GM23338 (cell line): ENCODE measurements at regions not wholly inside any gene's neighbourhood (a gene's known extent, or its start where the extent isn't known, plus 50 kb on each side); places are given as distances from the start of the nearest gene placed in this dataset.

ENCODE experiments used
- ATAC-seq: fragments of 200-7000 bp; cut with Tn5 transposase; 3 replicates; pipeline ENCODE4 v1.9.1; 2020
- DNase-seq: peaks from one replicate; pipeline ENCODE4 v3.0.0-alpha.2; 2015; ENCODE audit warnings: low spot score
- H2AFZ ChIP-seq: fragments of 200-600 bp; sonication (generic); 2 replicates; pipeline ENCODE4 v1.8.0; 2016; ENCODE audit warnings: antibody characterized with exemption, mild to moderate bottlenecking, moderate library complexity
- H3F3A ChIP-seq: fragments of 200-600 bp; sonication (generic); replicated peaks from 2 replicates; pipeline ENCODE4 v1.8.0; 2017; ENCODE audit warnings: antibody characterized with exemption, mixed run types, low read depth
- H3K27ac ChIP-seq: fragments of 200-600 bp; sonication (generic); 2 replicates; pipeline ENCODE4 v1.6.1; 2016; ENCODE audit warnings: low read depth
- H3K27me3 ChIP-seq: fragments of 200-600 bp; sonication (generic); 2 replicates; pipeline ENCODE4 v1.8.0; 2016; ENCODE audit warnings: mild to moderate bottlenecking, mixed run types, moderate library complexity; ENCODE audit not compliant: insufficient read depth
- H3K36me3 ChIP-seq: fragments of 200-600 bp; sonication (generic); 2 replicates; pipeline ENCODE4 v1.8.0; 2016; ENCODE audit warnings: mild to moderate bottlenecking; ENCODE audit not compliant: insufficient read depth
- H3K4me1 ChIP-seq: fragments of 200-600 bp; sonication (generic); 2 replicates; pipeline ENCODE4 v1.8.0; 2016; ENCODE audit warnings: mild to moderate bottlenecking, moderate library complexity; ENCODE audit not compliant: insufficient read depth
- H3K4me2 ChIP-seq: fragments of 200-600 bp; sonication (generic); 2 replicates; pipeline ENCODE4 v1.7.1; 2017; ENCODE audit warnings: mixed run types
- H3K4me3 ChIP-seq: fragments of 200-600 bp; sonication (generic); 2 replicates; pipeline ENCODE4 v1.6.1; 2016; ENCODE audit warnings: mixed run types
- H3K79me2 ChIP-seq: fragments of 200-600 bp; sonication (generic); replicated peaks from 2 replicates; pipeline ENCODE4 v1.8.0; 2017; ENCODE audit warnings: mild to moderate bottlenecking; ENCODE audit not compliant: insufficient read depth
- H3K9me2 ChIP-seq: fragments of 200-600 bp; sonication (generic); 2 replicates; pipeline ENCODE4 v1.8.0; 2017; ENCODE audit not compliant: insufficient read depth
- H4K20me1 ChIP-seq: fragments of 200-600 bp; sonication (generic); replicated peaks from 2 replicates; pipeline ENCODE4 v1.8.0; 2017; ENCODE audit warnings: mild to moderate bottlenecking; ENCODE audit not compliant: insufficient read depth
- H3K27ac Mint-ChIP-seq: 2 replicates; pipeline ENCODE4 v1.8.0; 2020; ENCODE audit warnings: inconsistent platforms, mild to moderate bottlenecking, moderate library complexity, mixed read lengths
- H3K27me3 Mint-ChIP-seq: 3 replicates; pipeline ENCODE4 v1.8.0; 2022; ENCODE audit warnings: low read depth, mild to moderate bottlenecking, moderate library complexity, mixed read lengths, inconsistent platforms; ENCODE audit not compliant: insufficient read depth, poor library complexity
- H3K36me3 Mint-ChIP-seq: 3 replicates; pipeline ENCODE4 v1.8.0; 2021; ENCODE audit warnings: low read depth, mild to moderate bottlenecking, inconsistent platforms, moderate library complexity, mixed read lengths
- H3K4me1 Mint-ChIP-seq: 3 replicates; pipeline ENCODE4 v1.8.0; 2020; ENCODE audit warnings: mild to moderate bottlenecking, inconsistent platforms, mixed read lengths
- H3K4me3 Mint-ChIP-seq: 3 replicates; pipeline ENCODE4 v1.8.0; 2021; ENCODE audit warnings: moderate library complexity, mild to moderate bottlenecking, inconsistent platforms, mixed read lengths
- H3K9me3 Mint-ChIP-seq: 3 replicates; pipeline ENCODE4 v1.8.0; 2020; ENCODE audit warnings: moderate library complexity, mild to moderate bottlenecking, inconsistent platforms, mixed read lengths
- CREB1 ChIP-seq: fragments of 250-450 bp; sonication (Bioruptor Pico); IDR thresholded peaks from 2 replicates; pipeline ENCODE4 v1.5.0; 2020; ENCODE audit warnings: low read depth, mild to moderate bottlenecking, moderate library complexity
- ETS1 ChIP-seq: IDR thresholded peaks from 2 replicates; pipeline ENCODE4 v1.6.1; 2016; ENCODE audit warnings: antibody characterized with exemption
- EZH2 ChIP-seq: fragments of 200-600 bp; sonication (generic); IDR thresholded peaks from one replicate; pipeline ENCODE4 v1.8.0; 2017; ENCODE audit warnings: antibody characterized with exemption, mild to moderate bottlenecking, low read depth; ENCODE audit not compliant: unreplicated experiment
- EZH2phosphoT487 ChIP-seq: fragments of 200-600 bp; sonication (generic); IDR thresholded peaks from one replicate; pipeline ENCODE4 v1.8.1; 2018; ENCODE audit warnings: antibody characterized with exemption; ENCODE audit not compliant: unreplicated experiment
- JUNB ChIP-seq: IDR thresholded peaks from one replicate; pipeline ENCODE4 v1.6.1; 2016; ENCODE audit warnings: antibody characterized with exemption; ENCODE audit not compliant: unreplicated experiment
- NANOG ChIP-seq: IDR thresholded peaks from 2 replicates; pipeline ENCODE4 v1.6.1; 2016; ENCODE audit warnings: antibody characterized with exemption, borderline replicate concordance
- POLR2AphosphoS5 ChIP-seq: IDR thresholded peaks from 2 replicates; pipeline ENCODE4 v1.6.1; 2016; ENCODE audit warnings: antibody characterized with exemption, low read depth
- REST ChIP-seq: IDR thresholded peaks from one replicate; pipeline ENCODE4 v1.6.1; 2018; ENCODE audit warnings: antibody characterized with exemption; ENCODE audit not compliant: unreplicated experiment
- STAT1 ChIP-seq: IDR thresholded peaks from one replicate; pipeline ENCODE4 v1.6.1; 2016; ENCODE audit warnings: antibody characterized with exemption; ENCODE audit not compliant: unreplicated experiment
- ZNF114 ChIP-seq: fragments of 250-450 bp; sonication (Bioruptor Pico); IDR thresholded peaks from 2 replicates; pipeline ENCODE4 v1.5.0; 2020; ENCODE audit warnings: mild to moderate bottlenecking, moderate library complexity
- ZNF331 ChIP-seq: fragments of 250-450 bp; sonication (Bioruptor Pico); IDR thresholded peaks from 2 replicates; pipeline ENCODE4 v1.5.0; 2020; ENCODE audit warnings: low read depth, mild to moderate bottlenecking, moderate library complexity
- TF ChIP-seq, protein P1 (sequence below): fragments of 250-450 bp; sonication (Bioruptor Pico); IDR thresholded peaks from 2 replicates; pipeline ENCODE4 v1.5.0; 2020; ENCODE audit warnings: mild to moderate bottlenecking, moderate library complexity
- TF ChIP-seq, protein P2 (sequence below), 2 experiments: fragments of 200-600 bp in 1 of 2; sonication (generic) in 1 of 2; conservative IDR thresholded peaks; 2 replicates each; pipeline versions ENCODE4 v1.5.1 to v1.6.1; 2016 to 2017; ENCODE audit warnings: antibody characterized with exemption in 2 of 2, low read depth in 2 of 2, mild to moderate bottlenecking in 2 of 2, moderate library complexity in 1 of 2

DNA sequence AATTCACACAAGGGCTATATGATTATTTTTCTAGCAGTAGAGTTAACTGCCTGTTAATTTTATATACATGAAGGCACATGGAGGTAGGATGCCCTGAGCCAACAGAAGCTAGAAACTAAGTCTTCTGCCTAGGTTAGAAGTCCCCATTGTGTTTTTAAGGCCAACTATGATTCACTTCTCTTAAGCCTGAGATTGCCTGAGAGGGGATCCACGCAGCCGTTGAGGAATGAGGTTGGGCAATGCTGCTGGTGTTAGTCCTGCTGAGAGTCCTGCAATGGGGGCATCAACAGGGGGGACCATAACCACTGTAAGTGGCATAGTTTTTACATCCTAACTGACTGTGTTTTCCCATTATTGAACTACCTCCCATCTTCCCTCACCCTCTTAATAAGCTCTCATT, 60.1 kb upstream of the PFN2 start:
- Histone ChIP-seq H3K79me2 (no peaks in the 10 kb centered on the region), H2AFZ (no peak overlapping the region), H4K20me1 (no peaks in the 10 kb centered on the region), H3K4me3 (no peak overlapping the region), H3K4me1 (peaks cover 46% of the 10 kb centered on the region), H3K9me2 (no peaks in the 10 kb centered on the region), H3K4me2 (no peak overlapping the region), H3K27me3 (no peaks in the 10 kb centered on the region), H3K27ac (no peak overlapping the region), H3F3A (no peaks in the 10 kb centered on the region), H3K36me3 (no peaks in the 10 kb centered on the region)
- no peak for TF ChIP-seq POLR2AphosphoS5
- no peak for TF ChIP-seq ZNF114 (CRISPR knock-in tag)
- TF ChIP-seq, protein P1, sequence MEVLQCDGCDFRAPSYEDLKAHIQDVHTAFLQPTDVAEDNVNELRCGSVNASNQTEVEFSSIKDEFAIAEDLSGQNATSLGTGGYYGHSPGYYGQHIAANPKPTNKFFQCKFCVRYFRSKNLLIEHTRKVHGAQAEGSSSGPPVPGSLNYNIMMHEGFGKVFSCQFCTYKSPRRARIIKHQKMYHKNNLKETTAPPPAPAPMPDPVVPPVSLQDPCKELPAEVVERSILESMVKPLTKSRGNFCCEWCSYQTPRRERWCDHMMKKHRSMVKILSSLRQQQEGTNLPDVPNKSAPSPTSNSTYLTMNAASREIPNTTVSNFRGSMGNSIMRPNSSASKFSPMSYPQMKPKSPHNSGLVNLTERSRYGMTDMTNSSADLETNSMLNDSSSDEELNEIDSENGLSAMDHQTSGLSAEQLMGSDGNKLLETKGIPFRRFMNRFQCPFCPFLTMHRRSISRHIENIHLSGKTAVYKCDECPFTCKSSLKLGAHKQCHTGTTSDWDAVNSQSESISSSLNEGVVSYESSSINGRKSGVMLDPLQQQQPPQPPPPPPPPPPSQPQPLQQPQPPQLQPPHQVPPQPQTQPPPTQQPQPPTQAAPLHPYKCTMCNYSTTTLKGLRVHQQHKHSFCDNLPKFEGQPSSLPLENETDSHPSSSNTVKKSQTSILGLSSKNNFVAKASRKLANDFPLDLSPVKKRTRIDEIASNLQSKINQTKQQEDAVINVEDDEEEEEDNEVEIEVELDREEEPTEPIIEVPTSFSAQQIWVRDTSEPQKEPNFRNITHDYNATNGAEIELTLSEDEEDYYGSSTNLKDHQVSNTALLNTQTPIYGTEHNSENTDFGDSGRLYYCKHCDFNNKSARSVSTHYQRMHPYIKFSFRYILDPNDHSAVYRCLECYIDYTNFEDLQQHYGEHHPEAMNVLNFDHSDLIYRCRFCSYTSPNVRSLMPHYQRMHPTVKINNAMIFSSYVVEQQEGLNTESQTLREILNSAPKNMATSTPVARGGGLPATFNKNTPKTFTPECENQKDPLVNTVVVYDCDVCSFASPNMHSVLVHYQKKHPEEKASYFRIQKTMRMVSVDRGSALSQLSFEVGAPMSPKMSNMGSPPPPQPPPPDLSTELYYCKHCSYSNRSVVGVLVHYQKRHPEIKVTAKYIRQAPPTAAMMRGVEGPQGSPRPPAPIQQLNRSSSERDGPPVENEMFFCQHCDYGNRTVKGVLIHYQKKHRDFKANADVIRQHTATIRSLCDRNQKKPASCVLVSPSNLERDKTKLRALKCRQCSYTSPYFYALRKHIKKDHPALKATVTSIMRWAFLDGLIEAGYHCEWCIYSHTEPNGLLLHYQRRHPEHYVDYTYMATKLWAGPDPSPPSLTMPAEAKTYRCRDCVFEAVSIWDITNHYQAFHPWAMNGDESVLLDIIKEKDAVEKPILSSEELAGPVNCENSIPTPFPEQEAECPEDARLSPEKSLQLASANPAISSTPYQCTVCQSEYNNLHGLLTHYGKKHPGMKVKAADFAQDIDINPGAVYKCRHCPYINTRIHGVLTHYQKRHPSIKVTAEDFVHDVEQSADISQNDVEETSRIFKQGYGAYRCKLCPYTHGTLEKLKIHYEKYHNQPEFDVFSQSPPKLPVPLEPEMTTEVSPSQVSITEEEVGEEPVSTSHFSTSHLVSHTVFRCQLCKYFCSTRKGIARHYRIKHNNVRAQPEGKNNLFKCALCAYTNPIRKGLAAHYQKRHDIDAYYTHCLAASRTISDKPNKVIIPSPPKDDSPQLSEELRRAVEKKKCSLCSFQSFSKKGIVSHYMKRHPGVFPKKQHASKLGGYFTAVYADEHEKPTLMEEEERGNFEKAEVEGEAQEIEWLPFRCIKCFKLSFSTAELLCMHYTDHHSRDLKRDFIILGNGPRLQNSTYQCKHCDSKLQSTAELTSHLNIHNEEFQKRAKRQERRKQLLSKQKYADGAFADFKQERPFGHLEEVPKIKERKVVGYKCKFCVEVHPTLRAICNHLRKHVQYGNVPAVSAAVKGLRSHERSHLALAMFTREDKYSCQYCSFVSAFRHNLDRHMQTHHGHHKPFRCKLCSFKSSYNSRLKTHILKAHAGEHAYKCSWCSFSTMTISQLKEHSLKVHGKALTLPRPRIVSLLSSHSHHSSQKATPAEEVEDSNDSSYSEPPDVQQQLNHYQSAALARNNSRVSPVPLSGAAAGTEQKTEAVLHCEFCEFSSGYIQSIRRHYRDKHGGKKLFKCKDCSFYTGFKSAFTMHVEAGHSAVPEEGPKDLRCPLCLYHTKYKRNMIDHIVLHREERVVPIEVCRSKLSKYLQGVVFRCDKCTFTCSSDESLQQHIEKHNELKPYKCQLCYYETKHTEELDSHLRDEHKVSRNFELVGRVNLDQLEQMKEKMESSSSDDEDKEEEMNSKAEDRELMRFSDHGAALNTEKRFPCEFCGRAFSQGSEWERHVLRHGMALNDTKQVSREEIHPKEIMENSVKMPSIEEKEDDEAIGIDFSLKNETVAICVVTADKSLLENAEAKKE (CRISPR knock-in tag): no peak
- no peak for TF ChIP-seq EZH2
- TF ChIP-seq REST: no peak
- TF ChIP-seq CREB1 (CRISPR knock-in tag): no peak
- no peak for TF ChIP-seq ETS1
- TF ChIP-seq EZH2phosphoT487: no peak
- TF ChIP-seq, protein P2, sequence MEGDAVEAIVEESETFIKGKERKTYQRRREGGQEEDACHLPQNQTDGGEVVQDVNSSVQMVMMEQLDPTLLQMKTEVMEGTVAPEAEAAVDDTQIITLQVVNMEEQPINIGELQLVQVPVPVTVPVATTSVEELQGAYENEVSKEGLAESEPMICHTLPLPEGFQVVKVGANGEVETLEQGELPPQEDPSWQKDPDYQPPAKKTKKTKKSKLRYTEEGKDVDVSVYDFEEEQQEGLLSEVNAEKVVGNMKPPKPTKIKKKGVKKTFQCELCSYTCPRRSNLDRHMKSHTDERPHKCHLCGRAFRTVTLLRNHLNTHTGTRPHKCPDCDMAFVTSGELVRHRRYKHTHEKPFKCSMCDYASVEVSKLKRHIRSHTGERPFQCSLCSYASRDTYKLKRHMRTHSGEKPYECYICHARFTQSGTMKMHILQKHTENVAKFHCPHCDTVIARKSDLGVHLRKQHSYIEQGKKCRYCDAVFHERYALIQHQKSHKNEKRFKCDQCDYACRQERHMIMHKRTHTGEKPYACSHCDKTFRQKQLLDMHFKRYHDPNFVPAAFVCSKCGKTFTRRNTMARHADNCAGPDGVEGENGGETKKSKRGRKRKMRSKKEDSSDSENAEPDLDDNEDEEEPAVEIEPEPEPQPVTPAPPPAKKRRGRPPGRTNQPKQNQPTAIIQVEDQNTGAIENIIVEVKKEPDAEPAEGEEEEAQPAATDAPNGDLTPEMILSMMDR (conservative IDR thresholded peaks at IDR 0.05; ENCODE audit: low read depth in 2 of 2): no peak
- TF ChIP-seq ZNF331 (CRISPR knock-in tag): no peak
- TF ChIP-seq JUNB: no peak
- no peak for TF ChIP-seq STAT1
- no peak for TF ChIP-seq NANOG
- Mint-ChIP-seq H3K27ac (no peak overlapping the region), H3K9me3 (peaks cover 3% of the 10 kb centered on the region; the same call in 2 of the 3 replicates), H3K27me3 (peaks cover 7% of the 10 kb centered on the region), H3K4me3 (no peak overlapping the region), H3K36me3 (peaks cover 3% of the 10 kb centered on the region; the same call in 1 of the 3 replicates), H3K4me1 (peaks cover 44% of the 10 kb centered on the region)
- no peak for ATAC-seq
- DNase-seq: no peak
